Mesodermal cell (in vitro differentiated cells): ENCODE measurements at regions not wholly inside any gene's neighbourhood (a gene's known extent, or its start where the extent isn't known, plus 50 kb on each side); places are given as distances from the start of the nearest gene placed in this dataset.

Experiments used
- H3K27ac ChIP-seq: 2 replicates; pipeline ENCODE4 v1.7.0; 2013; ENCODE audit warnings: mild to moderate bottlenecking, low read depth, low read length, moderate library complexity; ENCODE audit not compliant: severe bottlenecking
- H3K36me3 ChIP-seq: 2 replicates; pipeline ENCODE4 v1.7.1; 2013; ENCODE audit warnings: mild to moderate bottlenecking, low read length, moderate library complexity; ENCODE audit not compliant: control insufficient read depth, insufficient read depth
- H3K4me1 ChIP-seq: one replicate; pipeline ENCODE4 v1.7.1; 2013; ENCODE audit warnings: mild to moderate bottlenecking, low read length; ENCODE audit not compliant: insufficient read depth, control insufficient read depth, poor library complexity, severe bottlenecking
- H3K4me3 ChIP-seq: 2 replicates; pipeline ENCODE4 v1.7.0; 2013; ENCODE audit warnings: low read length, control low read depth, mild to moderate bottlenecking; ENCODE audit not compliant: insufficient read depth, poor library complexity, severe bottlenecking; ENCODE audit errors: extremely low read depth
- H3K9me3 ChIP-seq: 2 replicates; pipeline ENCODE4 v1.7.1; 2013; ENCODE audit warnings: mild to moderate bottlenecking, low read length, moderate library complexity; ENCODE audit not compliant: control insufficient read depth
- WGBS, 2 experiments: methylation state at CpG; one replicate each; pipeline ENCODE4 v1.1.5; 2013; ENCODE audit warnings: missing lambda C conversion rate in 2 of 2; ENCODE audit not compliant: insufficient coverage in 2 of 2; 5-methylcytosine and 5-hydroxymethylcytosine counted together

- no peak overlapping the region for H3K4me3 ChIP-seq
- H3K9me3 ChIP-seq, result no peaks in the 10 kb centered on the region
- no peak overlapping the region for H3K27ac ChIP-seq
- 98 to 100% methylated on average over 4 to 5 of the region's 6 CpGs for WGBS, 2 experiments
- H3K36me3 ChIP-seq, result no peaks in the 10 kb centered on the region
- H3K4me1 ChIP-seq, result no peaks in the 10 kb centered on the region
These were observed 50.9 kb upstream of the TAB2 start for GRCh38 chr6:149266659-149267058.

- Histone ChIP-seq H3K27ac (no peak overlapping the region), H3K4me3 (no peak overlapping the region), H3K4me1 (no peaks in the 10 kb centered on the region), H3K9me3 (peaks cover 2% of the 10 kb centered on the region), H3K36me3 (no peaks in the 10 kb centered on the region)
- 75 to 79% methylated on average over 3 of the region's 3 CpGs for WGBS, 2 experiments
These were observed 50.4 kb upstream of the TAB2 start for GRCh38 chr6:149267072-149267471.

DNA sequence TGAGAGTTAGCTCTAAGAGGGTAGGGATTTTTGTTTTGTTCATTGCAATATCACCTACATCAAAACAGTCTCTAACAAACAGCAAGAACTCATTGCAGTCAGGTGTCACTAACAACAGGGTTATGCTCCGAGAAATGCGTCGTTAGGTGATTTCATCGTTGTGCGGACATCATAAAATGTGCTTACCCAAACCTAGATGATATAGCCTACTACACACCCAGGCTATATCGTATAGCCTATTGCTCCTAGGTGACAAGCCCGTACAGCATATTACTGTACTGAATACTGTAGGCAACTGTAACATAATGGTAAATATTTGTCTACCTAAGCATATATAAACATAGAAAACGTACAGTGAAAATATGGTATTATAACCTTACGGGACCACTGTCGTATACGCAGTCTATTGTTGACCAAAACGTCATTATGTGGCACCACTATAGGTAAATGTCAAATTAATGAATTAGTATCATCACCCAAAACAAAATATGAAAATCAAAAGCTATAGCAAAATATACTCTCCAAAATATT is 49.9 kb upstream of the TAB2 start:
- WGBS, 2 experiments, result 97 to 100% methylated on average over 5 of the region's 12 CpGs
- H3K27ac ChIP-seq, result no peak overlapping the region
- no peak overlapping the region for H3K4me3 ChIP-seq
- no peaks in the 10 kb centered on the region for H3K4me1 ChIP-seq
- no peaks in the 10 kb centered on the region for H3K36me3 ChIP-seq
- peaks cover 6% of the 10 kb centered on the region for H3K9me3 ChIP-seq
